T-helper 2 cell treated with Interferon-gamma antibody and Interleukin-4, amounts not matched to agents 5 μg/mL and 100 μg/mL, for 36 hours (primary cell): ENCODE measurements at regions not wholly inside any gene's neighbourhood (a gene's known extent, or its start where the extent isn't known, plus 50 kb on each side); places are given as distances from the start of the nearest gene placed in this dataset.
"Not testable (repeated sequence)": the region's sequence is repeated elsewhere in the genome, so short reads cannot be mapped to it uniquely, and the experiment has no call there.

Source experiments
- DNase-seq: peaks from one replicate; pipeline ENCODE4 v3.0.0; 2021; ENCODE audit warnings: low spot score
- H3K27ac Mint-ChIP-seq: one replicate; pipeline ENCODE4 v1.8.0; 2021; ENCODE audit warnings: mild to moderate bottlenecking, mixed read lengths
- H3K27me3 Mint-ChIP-seq: one replicate; pipeline ENCODE4 v1.8.0; 2021; ENCODE audit warnings: low read depth, mixed read lengths
- H3K36me3 Mint-ChIP-seq: one replicate; pipeline ENCODE4 v1.8.0; 2021; ENCODE audit warnings: low read depth, mixed read lengths
- H3K4me1 Mint-ChIP-seq: one replicate; pipeline ENCODE4 v1.8.0; 2021; ENCODE audit warnings: low read depth, mixed read lengths
- H3K4me3 Mint-ChIP-seq: one replicate; pipeline ENCODE4 v1.8.0; 2022; ENCODE audit warnings: mild to moderate bottlenecking, moderate library complexity, mixed read lengths
- H3K9me3 Mint-ChIP-seq: one replicate; pipeline ENCODE4 v1.8.0; 2021; ENCODE audit warnings: mixed read lengths

GRCh38 chr2:196293751-196294515 lies 122.6 kb upstream of the STK17B start:
- H3K4me1 Mint-ChIP-seq, result peaks cover 26% of the 10 kb centered on the region
- no peak overlapping the region for H3K27ac Mint-ChIP-seq
- no peaks in the 10 kb centered on the region for H3K36me3 Mint-ChIP-seq
- DNase-seq, result no peak
- H3K27me3 Mint-ChIP-seq, result no peaks in the 10 kb centered on the region
- no peak overlapping the region for H3K4me3 Mint-ChIP-seq
- H3K9me3 Mint-ChIP-seq, result no peaks in the 10 kb centered on the region

DNA sequence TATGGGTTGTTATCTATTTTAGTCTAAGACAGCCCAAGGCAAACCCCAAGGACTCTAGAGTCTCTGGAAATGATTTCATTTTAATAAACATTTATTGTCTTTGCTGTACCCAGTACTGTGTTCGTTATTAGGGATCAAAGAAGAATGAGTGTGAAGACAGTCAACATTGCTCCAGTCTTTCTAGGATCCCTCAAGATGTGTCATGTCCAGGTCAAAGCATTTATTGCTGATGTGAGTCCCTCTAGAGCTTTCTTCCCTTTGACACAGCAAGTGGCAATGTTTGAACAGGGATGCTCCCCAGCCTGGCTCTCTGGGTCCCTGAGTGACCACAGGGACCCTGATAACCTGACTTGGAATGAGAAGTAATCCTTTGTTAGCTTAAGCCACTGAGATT lies 123.1 kb upstream of the STK17B start:
- H3K27ac Mint-ChIP-seq, result no peak overlapping the region
- peaks cover 20% of the 10 kb centered on the region for H3K4me1 Mint-ChIP-seq
- H3K9me3 Mint-ChIP-seq, result no peaks in the 10 kb centered on the region
- H3K36me3 Mint-ChIP-seq, result no peaks in the 10 kb centered on the region
- no peak for DNase-seq
- H3K27me3 Mint-ChIP-seq, result no peaks in the 10 kb centered on the region
- no peak overlapping the region for H3K4me3 Mint-ChIP-seq

DNA sequence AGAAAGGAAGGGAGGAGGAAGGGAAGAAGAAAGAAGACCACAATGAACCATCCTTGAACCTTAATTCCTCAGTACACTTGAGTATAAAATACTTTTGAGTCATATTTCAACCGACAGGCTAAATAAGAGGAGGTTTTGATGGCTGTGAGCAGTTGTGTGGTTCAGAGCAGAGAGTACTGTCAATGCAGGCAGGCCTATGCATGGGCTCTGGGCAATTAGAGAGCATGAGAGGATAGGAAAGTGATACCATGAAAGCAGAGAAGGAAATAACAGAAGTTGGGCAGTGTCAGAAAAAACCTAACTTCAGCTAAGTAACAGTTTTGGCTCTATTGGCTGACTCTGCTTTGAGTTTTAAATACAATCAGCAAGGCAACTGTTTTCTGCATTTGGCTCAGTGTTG lies 123.6 kb upstream of the STK17B start:
- DNase-seq, result no peak
- Mint-ChIP-seq H3K27ac (no peak overlapping the region), H3K36me3 (no peaks in the 10 kb centered on the region), H3K27me3 (no peaks in the 10 kb centered on the region), H3K4me3 (no peak overlapping the region), H3K4me1 (peaks cover 16% of the 10 kb centered on the region), H3K9me3 (no peaks in the 10 kb centered on the region)

DNA sequence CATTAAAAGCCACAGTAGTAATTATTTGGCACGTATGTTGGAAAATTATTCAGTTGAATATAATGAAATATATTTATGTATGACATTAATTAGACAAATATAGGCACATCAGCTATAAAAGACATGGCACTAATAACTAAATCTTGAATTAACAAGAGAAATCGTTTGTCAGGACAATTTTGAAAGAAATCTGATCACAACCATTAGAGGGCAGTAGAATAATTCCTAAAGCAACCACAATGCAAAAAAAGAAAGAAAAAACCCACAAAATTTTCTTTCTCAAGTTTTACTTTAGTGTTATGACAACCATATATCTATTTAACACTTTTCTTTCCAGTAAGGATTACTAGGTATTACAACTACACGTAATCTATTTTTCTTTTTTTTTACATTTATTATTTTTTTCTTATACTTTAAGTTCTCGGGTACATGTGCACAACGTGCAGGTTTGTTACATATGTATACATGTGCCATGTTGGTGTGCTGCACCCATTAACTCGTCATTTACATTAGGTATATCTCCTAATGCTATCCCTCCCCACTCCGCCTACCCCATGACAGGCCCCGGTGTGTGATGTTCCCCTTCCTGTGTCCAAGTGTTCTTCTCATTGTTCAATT lies 126.8 kb upstream of the STK17B start:
- DNase-seq, H3K27ac Mint-ChIP-seq, H3K9me3 Mint-ChIP-seq, H3K4me3 Mint-ChIP-seq, H3K27me3 Mint-ChIP-seq, H3K4me1 Mint-ChIP-seq, H3K36me3 Mint-ChIP-seq: not testable (repeated sequence)

DNA sequence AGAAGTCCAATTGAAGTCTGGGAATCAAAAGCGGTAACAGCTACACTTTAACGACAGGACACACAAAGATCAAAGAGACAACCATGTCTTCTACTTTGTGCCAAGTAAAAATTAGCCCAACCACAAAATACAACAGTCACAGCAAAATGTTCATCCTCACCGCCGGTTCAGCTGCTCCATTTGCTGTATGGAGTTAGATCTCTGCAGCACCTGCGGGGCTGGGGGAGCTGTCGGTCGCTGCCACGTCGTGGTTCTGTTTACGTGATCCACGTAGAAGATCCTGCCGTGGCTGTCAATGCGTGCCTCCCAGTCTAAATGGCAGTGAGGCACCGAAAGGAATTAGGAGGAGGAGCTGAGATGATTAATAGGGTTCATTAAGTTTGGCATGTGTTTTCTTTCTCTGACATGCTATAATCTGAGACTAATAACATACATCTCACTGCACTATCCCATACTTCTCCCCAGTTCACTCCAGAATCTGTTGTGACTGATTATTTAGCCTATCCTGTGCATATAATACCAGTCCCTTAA lies 136.5 kb upstream of the STK17B start:
- Mint-ChIP-seq H3K36me3 (no peaks in the 10 kb centered on the region), H3K4me3 (no peak overlapping the region), H3K27ac (no peak overlapping the region), H3K27me3 (peaks cover 16% of the 10 kb centered on the region), H3K4me1 (peaks cover 4% of the 10 kb centered on the region), H3K9me3 (no peaks in the 10 kb centered on the region)
- DNase-seq, result no peak

DNA sequence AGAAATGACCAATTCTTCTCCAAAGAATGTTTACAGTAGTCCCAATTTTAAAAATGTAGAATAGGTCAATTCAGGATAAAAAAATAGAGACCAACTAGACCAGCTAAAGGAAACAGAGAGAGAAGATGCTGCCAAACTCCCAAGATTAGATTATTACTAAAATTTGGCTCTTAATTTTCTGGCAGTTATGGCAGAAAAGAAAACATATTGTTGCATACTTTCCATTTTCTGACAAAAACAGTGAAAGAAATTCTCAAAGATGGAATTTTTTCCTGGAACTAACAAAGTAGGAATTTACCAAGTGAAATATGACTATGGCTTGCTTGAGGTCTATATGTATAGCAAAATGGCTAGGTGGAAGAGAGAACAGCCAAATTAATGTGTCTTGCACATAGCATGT lies 138.3 kb upstream of the STK17B start:
- H3K4me1 Mint-ChIP-seq, result peaks cover 4% of the 10 kb centered on the region
- H3K4me3 Mint-ChIP-seq, result no peak overlapping the region
- peaks cover 19% of the 10 kb centered on the region for H3K27me3 Mint-ChIP-seq
- no peak for DNase-seq
- H3K36me3 Mint-ChIP-seq, result no peaks in the 10 kb centered on the region
- no peaks in the 10 kb centered on the region for H3K9me3 Mint-ChIP-seq
- no peak overlapping the region for H3K27ac Mint-ChIP-seq

DNA sequence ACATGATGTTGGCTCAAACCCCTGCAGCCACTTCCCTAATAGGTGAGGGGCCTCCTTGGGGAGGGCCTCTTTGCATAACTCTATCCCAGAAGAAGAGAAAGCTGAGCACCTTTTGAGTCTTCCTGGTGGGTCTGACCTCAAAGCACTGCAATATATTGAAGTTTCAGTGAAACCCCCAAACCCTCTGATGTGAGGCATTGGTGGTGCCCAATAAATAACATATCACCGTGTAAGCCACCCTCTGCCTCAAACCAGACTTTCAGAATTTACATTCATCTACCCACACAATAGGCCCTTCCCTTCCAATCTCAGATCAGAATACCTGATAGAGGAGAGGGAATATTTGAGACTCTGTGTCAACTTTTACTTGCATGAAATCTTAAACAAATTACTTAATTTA lies 142.8 kb upstream of the STK17B start:
- peaks cover 27% of the 10 kb centered on the region for H3K27me3 Mint-ChIP-seq
- no peaks in the 10 kb centered on the region for H3K9me3 Mint-ChIP-seq
- no peak overlapping the region for H3K4me3 Mint-ChIP-seq
- DNase-seq, result no peak
- H3K27ac Mint-ChIP-seq, result no peak overlapping the region
- H3K36me3 Mint-ChIP-seq, result no peaks in the 10 kb centered on the region
- peaks cover 4% of the 10 kb centered on the region for H3K4me1 Mint-ChIP-seq

DNA sequence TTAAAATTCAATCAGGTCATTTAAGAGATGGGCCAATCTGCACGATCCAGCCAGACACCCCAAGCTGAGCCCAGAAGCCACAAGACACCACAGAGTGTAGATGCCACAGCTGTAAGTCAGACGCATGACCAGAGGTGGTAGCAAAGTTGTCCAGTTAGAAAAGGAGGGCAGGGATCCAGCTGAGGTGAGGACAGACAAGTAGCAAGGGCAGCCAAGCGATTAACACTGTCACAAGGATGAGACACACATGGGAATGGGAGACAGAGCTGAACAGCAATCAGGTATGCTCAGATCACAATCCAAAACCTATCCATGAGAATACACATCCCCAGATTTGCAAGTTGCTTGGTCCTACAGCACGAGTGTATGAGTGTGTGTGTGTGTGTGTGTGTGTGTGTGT lies 143.4 kb upstream of the STK17B start:
- H3K27me3 Mint-ChIP-seq, result peaks cover 22% of the 10 kb centered on the region
- H3K4me1 Mint-ChIP-seq, result peaks cover 4% of the 10 kb centered on the region
- no peaks in the 10 kb centered on the region for H3K36me3 Mint-ChIP-seq
- no peak overlapping the region for H3K27ac Mint-ChIP-seq
- DNase-seq, result no peak
- H3K4me3 Mint-ChIP-seq, result no peak overlapping the region
- no peaks in the 10 kb centered on the region for H3K9me3 Mint-ChIP-seq

GRCh38 chr2:196315388-196316049 lies 144.1 kb upstream of the STK17B start:
- Mint-ChIP-seq H3K27me3 (peaks cover 20% of the 10 kb centered on the region), H3K9me3 (no peaks in the 10 kb centered on the region), H3K36me3 (no peaks in the 10 kb centered on the region), H3K4me1 (peaks cover 4% of the 10 kb centered on the region), H3K4me3 (no peak overlapping the region), H3K27ac (no peak overlapping the region)
- DNase-seq, result no peak

DNA sequence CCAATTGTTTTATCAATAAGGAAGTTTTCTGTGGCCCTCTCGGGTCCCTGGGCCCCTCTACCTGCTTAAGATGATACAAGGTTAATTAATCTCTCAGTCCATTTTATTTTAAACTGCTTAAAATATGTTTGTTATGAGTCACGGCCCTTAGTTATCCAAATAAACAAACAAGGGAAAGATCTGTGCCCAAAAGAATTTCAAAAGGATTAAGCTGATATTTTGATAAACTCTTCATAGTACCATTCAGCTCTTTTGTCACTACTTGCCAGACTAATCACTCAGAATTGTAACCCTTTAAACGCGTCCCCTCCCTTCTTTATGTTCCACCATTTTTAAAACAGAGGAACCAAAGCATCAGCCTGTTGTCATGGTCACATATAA lies 144.7 kb upstream of the STK17B start:
- Mint-ChIP-seq H3K9me3 (no peaks in the 10 kb centered on the region), H3K27me3 (peaks cover 17% of the 10 kb centered on the region), H3K36me3 (no peaks in the 10 kb centered on the region), H3K4me3 (no peak overlapping the region), H3K27ac (no peak overlapping the region), H3K4me1 (peaks cover 4% of the 10 kb centered on the region)
- no peak for DNase-seq

DNA sequence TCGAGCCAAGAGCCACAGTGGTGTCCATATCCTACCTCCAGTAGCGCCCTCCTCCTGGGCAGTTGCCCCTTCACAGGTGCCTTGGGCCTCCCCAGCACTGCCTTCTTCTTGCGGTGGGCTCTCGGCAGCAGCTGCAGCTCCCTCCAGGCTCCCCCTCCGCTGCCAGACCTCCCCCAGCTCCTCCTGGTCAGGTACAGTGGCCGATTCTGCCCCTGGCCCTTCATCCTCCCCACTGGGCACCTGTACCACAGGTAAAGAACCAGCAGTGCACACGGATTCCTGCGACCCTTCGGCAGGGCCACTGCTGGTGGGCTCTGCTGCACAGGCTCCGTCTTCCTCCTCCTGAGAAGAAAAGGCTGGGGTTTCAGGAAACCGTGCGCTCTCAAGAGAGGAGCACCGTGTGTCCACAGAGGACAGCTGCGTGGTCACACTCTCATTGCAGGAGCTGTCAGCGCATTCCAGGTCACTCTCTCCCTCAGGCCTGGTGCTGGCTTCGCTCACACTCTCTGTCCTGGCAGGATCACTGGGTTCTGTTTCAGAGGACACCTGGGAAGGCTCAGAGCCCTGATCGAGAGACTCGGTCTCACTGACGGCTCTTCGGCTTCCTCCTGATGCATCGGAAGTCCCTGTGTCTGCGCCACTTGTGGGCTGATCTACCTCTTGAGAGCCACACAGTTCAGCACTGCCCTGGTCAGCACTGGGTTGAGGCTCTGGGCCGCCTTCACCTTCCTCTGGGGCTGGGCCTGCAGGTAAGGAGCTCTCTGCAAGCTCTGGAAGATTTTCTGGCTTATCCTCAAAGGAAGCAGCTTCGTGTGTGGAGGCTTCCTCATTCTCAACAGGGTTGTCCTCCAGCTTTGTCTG lies 147.4 kb upstream of the STK17B start:
- H3K36me3 Mint-ChIP-seq, result no peaks in the 10 kb centered on the region
- no peak for DNase-seq

GRCh38 chr2:196322973-196323810 lies 151.8 kb upstream of the STK17B start:
- H3K4me1 Mint-ChIP-seq, result no peaks in the 10 kb centered on the region
- H3K4me3 Mint-ChIP-seq, result no peak overlapping the region
- peaks cover 24% of the 10 kb centered on the region for H3K27me3 Mint-ChIP-seq
- H3K27ac Mint-ChIP-seq, result no peak overlapping the region
- no peaks in the 10 kb centered on the region for H3K36me3 Mint-ChIP-seq
- no peak for DNase-seq
- no peaks in the 10 kb centered on the region for H3K9me3 Mint-ChIP-seq

More for the DNA sequence above, 147.4 kb upstream of the STK17B start:
- H3K27me3 Mint-ChIP-seq, result peaks cover 23% of the 10 kb centered on the region
- H3K4me1 Mint-ChIP-seq, result peaks cover 4% of the 10 kb centered on the region
- H3K27ac Mint-ChIP-seq, result no peak overlapping the region
- no peak overlapping the region for H3K4me3 Mint-ChIP-seq
- no peaks in the 10 kb centered on the region for H3K9me3 Mint-ChIP-seq

- H3K9me3 Mint-ChIP-seq, result no peaks in the 10 kb centered on the region
- peaks cover 20% of the 10 kb centered on the region for H3K27me3 Mint-ChIP-seq
- H3K36me3 Mint-ChIP-seq, result no peaks in the 10 kb centered on the region
- DNase-seq, result no peak
- H3K27ac Mint-ChIP-seq, result no peak overlapping the region
- no peaks in the 10 kb centered on the region for H3K4me1 Mint-ChIP-seq
- H3K4me3 Mint-ChIP-seq, result no peak overlapping the region
Measured at GRCh38 chr2:196324211-196324610, 152.8 kb upstream of the STK17B start.
